Liver (tissue), 3 donors: ENCODE measurements at regions not wholly inside any gene's neighbourhood (a gene's known extent, or its start where the extent isn't known, plus 50 kb on each side); places are given as distances from the start of the nearest gene placed in this dataset.

Experiments used
- RAD21 ChIP-seq, 2 donors: IDR thresholded peaks; 2 replicates each; pipeline ENCODE4 v1.6.1; 2016; ENCODE audit warnings: antibody characterized with exemption in 2 of 2, mild to moderate bottlenecking in 2 of 2
- TAF1 ChIP-seq: conservative IDR thresholded peaks from 2 replicates; pipeline ENCODE4 v1.6.1; 2016; ENCODE audit warnings: antibody characterized with exemption, mild to moderate bottlenecking
- TF ChIP-seq, protein P1 (sequence below): fragments of 150-350 bp; IDR thresholded peaks from 2 replicates; pipeline ENCODE4 v1.5.1; 2017; ENCODE audit warnings: improper control_type of control experiment, low read depth, low read length; ENCODE audit not compliant: missing input control
- TF ChIP-seq, protein P2 (sequence below): IDR thresholded peaks from 2 replicates; pipeline ENCODE4 v1.6.1; 2016; ENCODE audit warnings: antibody characterized with exemption
- donor health status: healthy.
- donor health status: healthy.

DNA sequence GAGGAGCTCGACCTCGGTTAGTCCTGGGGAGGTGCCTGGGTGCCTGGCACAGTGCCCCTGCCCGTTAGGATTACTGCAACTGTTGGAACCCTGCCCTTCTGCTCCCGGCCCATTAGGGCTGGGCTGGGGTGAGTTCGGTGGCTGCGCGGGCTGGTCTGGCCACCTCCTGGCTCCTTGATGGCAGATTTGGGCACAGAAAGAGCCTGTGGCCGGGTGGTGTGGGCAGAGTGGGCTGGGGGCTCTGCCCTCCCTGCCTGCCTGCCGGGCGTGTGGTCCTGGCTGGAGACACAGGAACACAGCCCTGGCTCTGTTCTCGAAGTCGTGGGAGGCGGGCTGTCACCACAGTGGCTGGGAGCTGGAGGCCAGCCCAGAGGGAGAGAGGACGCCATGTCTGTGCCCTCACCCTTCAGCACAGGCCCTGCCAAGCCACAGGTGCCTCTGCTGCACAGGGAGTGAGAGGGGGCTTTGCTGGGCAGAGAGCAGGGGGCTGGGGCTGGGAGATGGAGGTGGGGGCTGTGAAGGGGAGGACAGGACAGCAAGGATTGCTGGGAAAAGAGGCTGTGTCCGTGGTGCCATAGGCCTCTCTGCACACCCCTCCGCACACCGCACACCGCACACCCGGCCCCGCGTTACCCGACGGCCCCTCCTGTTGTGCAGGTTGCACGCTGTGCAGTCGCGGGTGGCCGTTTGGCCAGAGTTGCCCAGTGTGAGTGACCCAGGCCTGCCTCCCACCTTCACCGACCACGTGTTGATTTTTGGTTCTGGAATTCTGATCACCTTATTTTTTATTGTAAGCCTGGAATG is 236.6 kb upstream of the GSE1 start:
- TF ChIP-seq TAF1 (no peak), RAD21 (IDR thresholded peaks at IDR 0.05) (no peak)
- TF ChIP-seq, protein P1, sequence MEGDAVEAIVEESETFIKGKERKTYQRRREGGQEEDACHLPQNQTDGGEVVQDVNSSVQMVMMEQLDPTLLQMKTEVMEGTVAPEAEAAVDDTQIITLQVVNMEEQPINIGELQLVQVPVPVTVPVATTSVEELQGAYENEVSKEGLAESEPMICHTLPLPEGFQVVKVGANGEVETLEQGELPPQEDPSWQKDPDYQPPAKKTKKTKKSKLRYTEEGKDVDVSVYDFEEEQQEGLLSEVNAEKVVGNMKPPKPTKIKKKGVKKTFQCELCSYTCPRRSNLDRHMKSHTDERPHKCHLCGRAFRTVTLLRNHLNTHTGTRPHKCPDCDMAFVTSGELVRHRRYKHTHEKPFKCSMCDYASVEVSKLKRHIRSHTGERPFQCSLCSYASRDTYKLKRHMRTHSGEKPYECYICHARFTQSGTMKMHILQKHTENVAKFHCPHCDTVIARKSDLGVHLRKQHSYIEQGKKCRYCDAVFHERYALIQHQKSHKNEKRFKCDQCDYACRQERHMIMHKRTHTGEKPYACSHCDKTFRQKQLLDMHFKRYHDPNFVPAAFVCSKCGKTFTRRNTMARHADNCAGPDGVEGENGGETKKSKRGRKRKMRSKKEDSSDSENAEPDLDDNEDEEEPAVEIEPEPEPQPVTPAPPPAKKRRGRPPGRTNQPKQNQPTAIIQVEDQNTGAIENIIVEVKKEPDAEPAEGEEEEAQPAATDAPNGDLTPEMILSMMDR, result no peak
- TF ChIP-seq, protein P2, sequence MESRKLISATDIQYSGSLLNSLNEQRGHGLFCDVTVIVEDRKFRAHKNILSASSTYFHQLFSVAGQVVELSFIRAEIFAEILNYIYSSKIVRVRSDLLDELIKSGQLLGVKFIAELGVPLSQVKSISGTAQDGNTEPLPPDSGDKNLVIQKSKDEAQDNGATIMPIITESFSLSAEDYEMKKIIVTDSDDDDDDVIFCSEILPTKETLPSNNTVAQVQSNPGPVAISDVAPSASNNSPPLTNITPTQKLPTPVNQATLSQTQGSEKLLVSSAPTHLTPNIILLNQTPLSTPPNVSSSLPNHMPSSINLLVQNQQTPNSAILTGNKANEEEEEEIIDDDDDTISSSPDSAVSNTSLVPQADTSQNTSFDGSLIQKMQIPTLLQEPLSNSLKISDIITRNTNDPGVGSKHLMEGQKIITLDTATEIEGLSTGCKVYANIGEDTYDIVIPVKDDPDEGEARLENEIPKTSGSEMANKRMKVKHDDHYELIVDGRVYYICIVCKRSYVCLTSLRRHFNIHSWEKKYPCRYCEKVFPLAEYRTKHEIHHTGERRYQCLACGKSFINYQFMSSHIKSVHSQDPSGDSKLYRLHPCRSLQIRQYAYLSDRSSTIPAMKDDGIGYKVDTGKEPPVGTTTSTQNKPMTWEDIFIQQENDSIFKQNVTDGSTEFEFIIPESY, result no peak
